ENCODE measurements at regions not wholly inside any gene's neighbourhood (a gene's known extent, or its start where the extent isn't known, plus 50 kb on each side); places are given as distances from the start of the nearest gene placed in this dataset.

GRCh38 chr2:129587426-129588064 is 391.9 kb upstream of the RAB6C start:
- no peak for FAIRE-seq
- no peak for DNase-seq (ENCODE audit: insufficient read length, low spot score)
- no peak for TF ChIP-seq POLR2A (IDR thresholded peaks at IDR 0.05; ENCODE audit: low read depth, low read length)
- no peak for TF ChIP-seq POU2F2 (IDR thresholded peaks at IDR 0.05; ENCODE audit: low read depth, low read length)
- TF ChIP-seq TAF1 (IDR thresholded peaks at IDR 0.05; ENCODE audit: low read depth, low read length), result no peak
- no peak for TF ChIP-seq POLR2AphosphoS5 (IDR thresholded peaks at IDR 0.05; ENCODE audit: low read depth, low read length)
- no peak for TF ChIP-seq SPI1 (IDR thresholded peaks at IDR 0.05; ENCODE audit: low read depth, low read length)
- TF ChIP-seq PAX5 (IDR thresholded peaks at IDR 0.05; ENCODE audit: insufficient read depth, low read length, severe bottlenecking), result no peak

- no peak for FAIRE-seq
Observed at GRCh38 chr2:129604560-129604959, 374.9 kb upstream of the RAB6C start.

GRCh38 chr2:129605646-129606045 is 373.8 kb upstream of the RAB6C start:
- FAIRE-seq (no peak), DNase-seq (ENCODE audit: insufficient read length, low spot score) (no peak)
- TF ChIP-seq SPI1 (IDR thresholded peaks at IDR 0.05; ENCODE audit: low read depth, low read length) (no peak), POLR2A (IDR thresholded peaks at IDR 0.05; ENCODE audit: low read depth, low read length) (no peak), TAF1 (IDR thresholded peaks at IDR 0.05; ENCODE audit: low read depth, low read length) (no peak), POLR2AphosphoS5 (IDR thresholded peaks at IDR 0.05; ENCODE audit: low read depth, low read length) (no peak), PAX5 (IDR thresholded peaks at IDR 0.05; ENCODE audit: insufficient read depth, low read length, severe bottlenecking) (no peak), POU2F2 (IDR thresholded peaks at IDR 0.05; ENCODE audit: low read depth, low read length) (no peak)

More at GRCh38 chr2:129604560-129604959, 374.9 kb upstream of the RAB6C start:
- DNase-seq (ENCODE audit: insufficient read length, low spot score), result no peak
- no peak for TF ChIP-seq POLR2AphosphoS5 (IDR thresholded peaks at IDR 0.05; ENCODE audit: low read depth, low read length)
- TF ChIP-seq POLR2A (IDR thresholded peaks at IDR 0.05; ENCODE audit: low read depth, low read length), result no peak
- TF ChIP-seq TAF1 (IDR thresholded peaks at IDR 0.05; ENCODE audit: low read depth, low read length), result no peak
- no peak for TF ChIP-seq SPI1 (IDR thresholded peaks at IDR 0.05; ENCODE audit: low read depth, low read length)
- TF ChIP-seq PAX5 (IDR thresholded peaks at IDR 0.05; ENCODE audit: insufficient read depth, low read length, severe bottlenecking), result no peak
- TF ChIP-seq POU2F2 (IDR thresholded peaks at IDR 0.05; ENCODE audit: low read depth, low read length), result no peak

GRCh38 chr2:129606496-129607270 is 372.8 kb upstream of the RAB6C start:
- TF ChIP-seq TAF1 (IDR thresholded peaks at IDR 0.05; ENCODE audit: low read depth, low read length) (no peak), POLR2A (IDR thresholded peaks at IDR 0.05; ENCODE audit: low read depth, low read length) (no peak), POLR2AphosphoS5 (IDR thresholded peaks at IDR 0.05; ENCODE audit: low read depth, low read length) (no peak), POU2F2 (IDR thresholded peaks at IDR 0.05; ENCODE audit: low read depth, low read length) (no peak), PAX5 (IDR thresholded peaks at IDR 0.05; ENCODE audit: insufficient read depth, low read length, severe bottlenecking) (no peak), SPI1 (IDR thresholded peaks at IDR 0.05; ENCODE audit: low read depth, low read length) (no peak)
- FAIRE-seq, result no peak
- no peak for DNase-seq (ENCODE audit: insufficient read length, low spot score)

GRCh38 chr2:129609224-129609623 is 370.2 kb upstream of the RAB6C start:
- no peak for TF ChIP-seq POLR2A (IDR thresholded peaks at IDR 0.05; ENCODE audit: low read depth, low read length)
- no peak for TF ChIP-seq PAX5 (IDR thresholded peaks at IDR 0.05; ENCODE audit: insufficient read depth, low read length, severe bottlenecking)
- no peak for TF ChIP-seq POLR2AphosphoS5 (IDR thresholded peaks at IDR 0.05; ENCODE audit: low read depth, low read length)
- TF ChIP-seq SPI1 (IDR thresholded peaks at IDR 0.05; ENCODE audit: low read depth, low read length), result no peak
- no peak for TF ChIP-seq TAF1 (IDR thresholded peaks at IDR 0.05; ENCODE audit: low read depth, low read length)
- TF ChIP-seq POU2F2 (IDR thresholded peaks at IDR 0.05; ENCODE audit: low read depth, low read length), result no peak
- FAIRE-seq (no peak), DNase-seq (ENCODE audit: insufficient read length, low spot score) (no peak)

GRCh38 chr2:129610766-129611165 is 368.7 kb upstream of the RAB6C start:
- FAIRE-seq (no peak), DNase-seq (ENCODE audit: insufficient read length, low spot score) (no peak)
- TF ChIP-seq POLR2A (IDR thresholded peaks at IDR 0.05; ENCODE audit: low read depth, low read length), result no peak
- TF ChIP-seq SPI1 (IDR thresholded peaks at IDR 0.05; ENCODE audit: low read depth, low read length), result no peak
- no peak for TF ChIP-seq POLR2AphosphoS5 (IDR thresholded peaks at IDR 0.05; ENCODE audit: low read depth, low read length)
- TF ChIP-seq TAF1 (IDR thresholded peaks at IDR 0.05; ENCODE audit: low read depth, low read length), result no peak

- DNase-seq (ENCODE audit: insufficient read length, low spot score), result no peak
- TF ChIP-seq PAX5 (IDR thresholded peaks at IDR 0.05; ENCODE audit: insufficient read depth, low read length, severe bottlenecking) (no peak), POU2F2 (IDR thresholded peaks at IDR 0.05; ENCODE audit: low read depth, low read length) (no peak), TAF1 (IDR thresholded peaks at IDR 0.05; ENCODE audit: low read depth, low read length) (no peak), POLR2A (IDR thresholded peaks at IDR 0.05; ENCODE audit: low read depth, low read length) (no peak), SPI1 (IDR thresholded peaks at IDR 0.05; ENCODE audit: low read depth, low read length) (no peak), POLR2AphosphoS5 (IDR thresholded peaks at IDR 0.05; ENCODE audit: low read depth, low read length) (no peak)
- FAIRE-seq, result no peak
Observed at GRCh38 chr2:129611471-129611870, 368.0 kb upstream of the RAB6C start.

- FAIRE-seq (no peak), DNase-seq (ENCODE audit: insufficient read length, low spot score) (no peak)
- no peak for TF ChIP-seq POLR2AphosphoS5 (IDR thresholded peaks at IDR 0.05; ENCODE audit: low read depth, low read length)
- TF ChIP-seq PAX5 (IDR thresholded peaks at IDR 0.05; ENCODE audit: insufficient read depth, low read length, severe bottlenecking), result no peak
- no peak for TF ChIP-seq POLR2A (IDR thresholded peaks at IDR 0.05; ENCODE audit: low read depth, low read length)
- TF ChIP-seq POU2F2 (IDR thresholded peaks at IDR 0.05; ENCODE audit: low read depth, low read length), result no peak
- no peak for TF ChIP-seq SPI1 (IDR thresholded peaks at IDR 0.05; ENCODE audit: low read depth, low read length)
Observed at GRCh38 chr2:129619471-129619870, 360.0 kb upstream of the RAB6C start.

- FAIRE-seq (no peak), DNase-seq (ENCODE audit: insufficient read length, low spot score) (no peak)
- TF ChIP-seq SPI1 (IDR thresholded peaks at IDR 0.05; ENCODE audit: low read depth, low read length), result no peak
- TF ChIP-seq POLR2AphosphoS5 (IDR thresholded peaks at IDR 0.05; ENCODE audit: low read depth, low read length), result no peak
- no peak for TF ChIP-seq POLR2A (IDR thresholded peaks at IDR 0.05; ENCODE audit: low read depth, low read length)
- TF ChIP-seq TAF1 (IDR thresholded peaks at IDR 0.05; ENCODE audit: low read depth, low read length), result no peak
- no peak for TF ChIP-seq POU2F2 (IDR thresholded peaks at IDR 0.05; ENCODE audit: low read depth, low read length)
- TF ChIP-seq PAX5 (IDR thresholded peaks at IDR 0.05; ENCODE audit: insufficient read depth, low read length, severe bottlenecking), result no peak
Observed at GRCh38 chr2:129620411-129620810, 359.1 kb upstream of the RAB6C start.
